ENCODE measurements at regions not wholly inside any gene's neighbourhood (a gene's known extent, or its start where the extent isn't known, plus 50 kb on each side); places are given as distances from the start of the nearest gene placed in this dataset.

DNA sequence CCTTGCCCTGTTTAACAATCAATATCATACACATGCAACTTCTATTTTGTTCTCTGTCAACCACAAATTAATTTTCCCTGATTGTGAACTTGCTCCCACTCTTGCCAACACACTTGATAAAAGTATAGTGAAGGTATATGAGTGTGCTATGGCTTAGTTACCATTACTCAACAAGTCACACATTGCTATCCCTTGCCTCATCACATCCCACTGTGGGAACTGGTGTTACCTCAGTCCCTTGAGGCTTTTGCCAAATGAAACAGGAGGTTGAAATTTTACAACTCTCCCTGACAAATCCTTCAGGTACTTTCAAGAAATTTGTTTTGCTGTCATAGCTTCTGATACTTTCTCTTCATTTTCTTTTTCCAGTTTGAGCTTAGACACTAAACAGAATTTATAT lies 472.5 kb upstream of the SEMA3D start:
- no peak for ATAC-seq
- no peak for DNase-seq
- intact Hi-C loops (cut with DNase I, micrococcal nuclease), result no loop called here

- intact Hi-C loops (cut with DNase I, micrococcal nuclease), result no loop called here
Measured at GRCh38 chr7:85655252-85655651, 468.4 kb upstream of the SEMA3D start.

GRCh38 chr7:85644272-85644671 lies 457.4 kb upstream of the SEMA3D start:
- intact Hi-C loops (cut with DNase I, micrococcal nuclease), result no loop called here
- ATAC-seq, result no peak
- DNase-seq, result no peak

More at GRCh38 chr7:85655252-85655651, 468.4 kb upstream of the SEMA3D start:
- no peak for DNase-seq
- no peak for ATAC-seq

DNA sequence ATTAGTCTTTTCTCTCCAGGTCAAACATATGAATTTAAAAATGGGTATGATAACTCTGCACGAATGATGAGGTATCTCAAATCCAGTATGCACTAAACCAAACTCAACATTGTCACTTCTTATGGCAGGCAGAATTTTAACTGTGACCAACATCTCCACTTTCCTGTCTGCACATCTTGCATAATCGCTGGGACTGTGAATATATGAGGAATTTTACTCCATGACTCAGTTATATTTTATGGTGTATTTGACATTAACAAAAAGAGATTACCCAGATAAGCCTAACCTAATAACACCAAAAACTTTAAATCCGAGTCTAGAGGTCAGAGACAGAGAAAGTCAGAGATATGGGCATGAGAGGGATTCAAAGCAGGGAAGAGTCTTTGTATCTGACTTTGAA lies 454.5 kb upstream of the SEMA3D start:
- no peak for ATAC-seq

GRCh38 chr7:85638394-85638793 lies 451.5 kb upstream of the SEMA3D start:
- ATAC-seq (no peak), DNase-seq (no peak)
- intact Hi-C loops (cut with DNase I, micrococcal nuclease), result no loop called here

More for the DNA sequence above, 454.5 kb upstream of the SEMA3D start:
- intact Hi-C loops (cut with DNase I, micrococcal nuclease), result no loop called here
- DNase-seq, result no peak

GRCh38 chr7:85634951-85635350 lies 448.1 kb upstream of the SEMA3D start:
- DNase-seq, result no peak
- intact Hi-C loops (cut with DNase I, micrococcal nuclease), result no loop called here
- ATAC-seq, result no peak

GRCh38 chr7:85630904-85631600 lies 444.2 kb upstream of the SEMA3D start:
- intact Hi-C loops (cut with DNase I, micrococcal nuclease), result no loop called here
- DNase-seq, result no peak
- no peak for ATAC-seq

- no peak for DNase-seq
- ATAC-seq, result no peak
- intact Hi-C loops (cut with DNase I, micrococcal nuclease), result no loop called here
Measured at GRCh38 chr7:85627791-85628586, 441.1 kb upstream of the SEMA3D start.

GRCh38 chr7:85622059-85622458 lies 435.2 kb upstream of the SEMA3D start:
- ATAC-seq, result no peak
- intact Hi-C loops (cut with DNase I, micrococcal nuclease), result no loop called here
- no peak for DNase-seq

DNA sequence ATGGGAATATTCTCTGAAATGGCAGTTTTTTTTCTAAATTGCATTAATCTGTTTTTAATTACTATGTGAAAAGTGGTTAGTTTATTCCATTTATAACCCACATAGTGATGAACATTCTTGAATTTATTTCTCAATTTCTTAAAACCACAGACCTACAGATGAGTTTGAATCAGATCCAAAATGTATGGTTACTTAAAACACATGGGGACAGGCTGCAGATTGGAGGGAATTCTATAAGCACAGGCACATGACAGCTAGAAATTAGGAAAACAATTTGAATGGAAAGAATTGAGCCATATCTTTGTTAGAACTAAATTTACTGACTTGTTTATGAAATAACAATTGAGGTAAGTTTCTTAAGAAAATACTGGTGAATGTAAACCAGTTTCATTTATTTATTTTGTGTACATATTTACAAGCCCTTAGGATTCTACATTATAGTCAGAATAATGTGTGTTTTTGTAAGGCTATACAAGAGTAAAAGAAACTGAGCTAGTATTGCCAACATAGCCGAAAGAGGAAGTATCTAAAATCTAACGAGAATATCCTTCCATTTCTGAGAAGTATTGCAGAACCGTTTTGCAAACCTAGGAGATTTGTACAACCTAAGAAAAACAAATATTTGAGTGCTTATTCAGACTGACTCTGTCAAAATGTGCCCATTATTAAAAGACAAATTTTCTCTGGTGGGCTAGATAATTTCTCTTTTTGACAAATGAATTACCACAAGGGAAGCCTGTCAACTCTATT lies 434.3 kb upstream of the SEMA3D start:
- intact Hi-C loops (cut with DNase I, micrococcal nuclease), result no loop called here
- DNase-seq (no peak), ATAC-seq (no peak)

DNA sequence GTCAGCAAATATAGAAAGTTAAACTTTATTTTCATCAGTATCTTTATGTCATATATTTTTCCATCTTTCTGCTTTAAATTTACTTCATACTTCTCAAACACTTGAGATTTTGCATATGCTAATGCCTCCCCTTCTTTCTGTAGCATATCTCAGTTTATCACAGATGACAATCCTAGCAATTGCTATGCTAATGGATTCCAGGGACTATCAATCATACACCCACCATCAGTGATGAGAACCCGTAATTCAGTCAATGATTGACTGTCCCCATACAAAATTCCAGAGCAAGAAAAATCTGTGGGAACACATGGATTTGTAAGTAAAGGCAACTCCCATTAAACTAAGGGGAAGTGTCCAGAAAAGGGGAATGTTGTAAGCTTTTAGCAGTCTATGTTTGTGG lies 432.4 kb upstream of the SEMA3D start:
- ATAC-seq, result no peak
- intact Hi-C loops (cut with DNase I, micrococcal nuclease), result no loop called here
- DNase-seq, result no peak

DNA sequence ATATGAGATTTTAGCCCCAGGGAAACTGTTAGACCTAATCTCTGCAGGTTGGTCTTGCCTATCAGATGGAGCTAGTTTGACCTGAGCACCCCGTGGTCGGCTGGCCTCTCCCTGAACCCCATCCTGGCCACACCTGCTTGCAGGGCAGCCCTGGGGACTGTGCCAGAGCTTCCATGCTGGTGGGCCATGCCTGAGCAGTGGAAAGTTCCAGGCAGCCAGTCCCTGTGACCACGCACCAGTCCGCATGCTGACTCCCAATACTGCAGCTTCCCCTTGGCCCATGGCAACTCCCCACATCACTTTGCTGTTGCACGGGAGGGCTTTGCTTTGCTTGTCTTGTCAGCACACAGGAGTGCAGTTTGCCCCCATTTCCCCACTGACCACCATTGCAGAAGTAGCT lies 427.8 kb upstream of the SEMA3D start:
- ATAC-seq (no peak), DNase-seq (no peak)
- intact Hi-C loops (cut with DNase I, micrococcal nuclease), result no loop called here

DNA sequence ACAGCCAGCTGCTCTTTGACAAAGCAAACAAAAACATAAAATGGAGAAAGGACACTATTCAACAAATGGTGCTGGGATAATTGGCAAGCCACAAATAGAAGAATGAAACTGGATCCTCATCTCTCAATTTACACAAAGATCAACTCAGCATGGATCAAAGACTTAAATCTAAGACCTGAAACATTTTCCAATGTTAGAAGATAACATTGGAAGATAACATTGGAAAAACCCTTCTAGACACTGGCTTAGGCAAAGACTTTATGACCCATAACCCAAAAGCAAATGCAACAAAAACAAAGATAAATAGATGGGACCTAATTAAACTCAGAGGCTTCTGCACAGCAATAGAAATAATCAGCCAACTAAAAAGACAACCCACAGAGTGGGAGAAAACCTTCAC lies 425.7 kb upstream of the SEMA3D start:
- DNase-seq (no peak), ATAC-seq (no peak)
- intact Hi-C loops (cut with DNase I, micrococcal nuclease), result no loop called here

DNA sequence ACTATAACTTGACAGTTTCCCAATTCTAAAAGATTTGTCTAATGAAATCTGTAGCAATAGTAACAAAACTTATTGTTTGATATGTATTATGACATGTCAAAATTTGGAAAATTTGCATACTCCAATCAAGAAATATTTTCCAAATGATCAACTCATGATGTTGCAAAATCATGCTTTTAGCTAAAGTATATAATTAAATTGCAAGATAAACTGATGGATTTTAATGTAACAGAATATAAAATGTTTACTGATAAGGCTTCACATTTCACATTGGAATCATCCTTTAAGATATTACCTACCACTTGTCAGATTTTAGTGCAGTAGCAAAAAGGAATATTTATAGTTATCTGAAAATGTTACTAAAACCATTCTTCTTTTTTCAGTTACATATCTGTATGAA lies 421.9 kb upstream of the SEMA3D start:
- no peak for ATAC-seq
- intact Hi-C loops (cut with DNase I, micrococcal nuclease), result no loop called here

DNA sequence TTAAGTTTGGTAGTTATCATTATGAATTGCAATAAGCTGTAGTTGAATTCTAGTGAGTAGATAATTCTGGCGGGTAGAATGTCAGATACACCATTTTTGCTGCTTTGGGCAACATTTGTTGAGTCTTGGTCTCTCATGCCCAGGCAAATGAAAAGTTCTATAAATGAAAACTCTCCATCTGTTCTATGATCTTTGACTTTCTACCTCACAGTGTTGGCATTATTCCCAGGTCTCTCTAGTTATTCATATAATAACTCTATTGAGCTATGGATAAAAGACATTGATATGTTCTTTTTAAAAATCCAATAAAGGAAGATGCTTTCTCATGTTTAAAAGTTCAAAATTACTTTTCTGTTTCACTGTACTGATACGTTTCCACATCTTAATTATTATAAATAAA lies 415.3 kb upstream of the SEMA3D start:
- no peak for DNase-seq
- no peak for ATAC-seq
- intact Hi-C loops (cut with DNase I, micrococcal nuclease), result no loop called here

More for the DNA sequence above, 421.9 kb upstream of the SEMA3D start:
- DNase-seq, result no peak

DNA sequence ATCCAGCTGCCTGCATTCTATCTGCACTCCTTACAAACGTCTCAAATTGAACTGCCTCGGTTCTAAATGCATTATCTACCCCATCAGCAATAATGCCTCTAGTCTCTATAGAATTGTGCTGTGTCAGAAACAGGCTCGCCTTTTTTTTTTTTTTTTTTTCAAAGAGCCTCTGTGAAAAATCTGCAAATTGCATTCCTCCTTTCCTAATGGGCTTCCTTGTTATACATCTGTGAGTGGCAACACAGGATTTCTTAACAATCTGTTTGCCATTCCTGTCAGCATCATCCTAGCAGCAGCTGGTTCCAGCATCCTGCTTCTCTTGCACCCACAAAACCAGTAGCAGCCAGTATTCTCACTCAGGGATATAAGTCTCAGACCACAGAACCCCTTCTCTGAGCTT lies 413.5 kb upstream of the SEMA3D start:
- DNase-seq, result no peak
- ATAC-seq, result no peak
- intact Hi-C loops (cut with DNase I, micrococcal nuclease), result no loop called here

DNA sequence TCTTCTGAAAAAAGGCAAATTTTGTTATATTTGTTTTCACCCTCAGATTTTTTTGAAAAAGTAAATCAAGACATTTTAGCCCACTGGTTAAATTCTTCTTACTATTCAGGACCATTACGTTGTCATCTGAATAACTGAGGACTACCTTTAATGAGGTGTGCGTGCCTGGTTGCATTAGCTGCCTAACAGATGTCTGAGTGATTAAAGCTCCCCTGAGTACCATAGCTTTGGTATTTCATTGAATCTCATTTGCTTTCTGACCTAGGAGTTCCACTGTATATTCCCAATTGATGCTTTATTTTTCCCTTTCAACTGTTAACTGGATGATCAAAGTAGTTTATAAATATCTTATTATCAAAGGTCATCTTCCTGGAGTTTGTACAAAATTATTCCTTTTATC lies 410.0 kb upstream of the SEMA3D start:
- intact Hi-C loops (cut with DNase I, micrococcal nuclease), result no loop called here
- ATAC-seq, result no peak

DNA sequence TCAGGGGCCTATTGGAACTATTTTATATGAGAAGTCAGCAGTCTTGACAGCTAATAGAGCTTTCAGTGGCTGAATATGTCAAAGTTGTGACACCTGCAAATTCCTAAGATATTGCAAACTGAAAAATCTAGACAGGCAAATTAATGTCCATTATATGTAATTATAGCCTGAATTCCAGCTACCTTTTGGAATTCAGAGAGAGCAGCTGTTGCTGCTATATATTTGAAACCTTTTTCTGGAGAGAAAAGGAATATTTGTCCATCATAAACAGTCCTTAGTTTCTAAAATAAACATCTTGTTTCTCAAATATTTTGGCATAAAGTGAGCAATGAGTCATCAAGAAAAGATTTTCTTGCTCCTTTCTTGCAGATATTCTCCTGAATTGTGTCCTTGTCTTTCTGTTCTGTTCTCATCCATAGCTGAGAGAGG lies 408.9 kb upstream of the SEMA3D start:
- no peak for ATAC-seq
- no peak for DNase-seq
- intact Hi-C loops (cut with DNase I, micrococcal nuclease), result no loop called here

More for the DNA sequence above, 410.0 kb upstream of the SEMA3D start:
- no peak for DNase-seq

DNA sequence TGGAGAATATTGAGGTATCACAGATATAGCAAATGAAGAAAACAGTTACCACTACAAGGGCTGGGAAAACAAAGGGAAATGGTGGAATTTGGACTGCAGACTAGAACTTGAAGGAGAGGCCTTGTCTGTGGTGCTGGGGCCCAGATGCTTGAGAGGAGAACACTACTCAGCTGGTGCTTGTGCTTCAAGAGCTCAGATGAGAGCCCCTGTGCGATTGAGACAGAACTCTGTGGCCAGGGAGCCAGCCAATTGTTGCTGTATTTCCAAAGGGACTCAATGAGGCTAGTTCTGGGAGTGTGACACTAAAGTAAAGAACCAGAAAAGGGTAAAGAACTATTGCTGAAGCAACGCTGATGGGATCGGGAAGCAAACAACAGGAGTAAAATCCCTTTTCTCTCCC lies 406.5 kb upstream of the SEMA3D start:
- DNase-seq, result no peak
- no peak for ATAC-seq
- intact Hi-C loops (cut with DNase I, micrococcal nuclease), result no loop called here

- intact Hi-C loops (cut with DNase I, micrococcal nuclease), result no loop called here
- DNase-seq (no peak), ATAC-seq (no peak)
Measured at GRCh38 chr7:85587785-85588184, 400.9 kb upstream of the SEMA3D start.

All from left colon (tissue), 2 donors.